Spleen (tissue), 11 donors: ENCODE measurements at regions not wholly inside any gene's neighbourhood (a gene's known extent, or its start where the extent isn't known, plus 50 kb on each side); places are given as distances from the start of the nearest gene placed in this dataset.

Source experiments
- DNase-seq: peaks from one replicate; pipeline ENCODE4 v3.0.0-alpha.2; 2020
- H3K27ac ChIP-seq, 8 donors: fragments of 200-600 bp; sonication (generic) in 7 of 8; 1 replicate in 4 of 8; 2 replicates in 4 of 8; pipeline versions ENCODE4 v1.5.0 to v1.8.0; 2016 to 2021; ENCODE audit warnings: inconsistent platforms in 4 of 8, mild to moderate bottlenecking in 4 of 8, moderate library complexity in 1 of 8
- H3K27me3 ChIP-seq, 7 donors: fragments of 200-600 bp; sonication (generic) in 6 of 7; replicated peaks in 1 of 7; 1 replicate in 4 of 7; 2 replicates in 3 of 7; pipeline versions ENCODE4 v1.5.0 to v1.8.0; 2016 to 2021; ENCODE audit warnings: inconsistent platforms in 3 of 7, mild to moderate bottlenecking in 1 of 7
- H3K36me3 ChIP-seq, 6 donors: fragments of 200-600 bp; sonication (generic) in 5 of 6; 1 replicate in 4 of 6; 2 replicates in 2 of 6; pipeline versions ENCODE4 v1.5.0 to v1.8.0; 2016 to 2021; ENCODE audit warnings: inconsistent platforms in 2 of 6
- H3K4me1 ChIP-seq, 6 donors: fragments of 200-600 bp; sonication (generic) in 5 of 6; 1 replicate in 3 of 6; 2 replicates in 3 of 6; pipeline versions ENCODE4 v1.5.0 to v1.8.0; 2016 to 2021; ENCODE audit warnings: inconsistent platforms in 3 of 6
- H3K4me3 ChIP-seq, 8 donors: fragments of 200-600 bp; sonication (generic) in 7 of 8; 1 replicate in 4 of 8; 2 replicates in 4 of 8; pipeline versions ENCODE4 v1.5.0 to v1.8.0; 2016 to 2021; ENCODE audit warnings: inconsistent platforms in 4 of 8, mild to moderate bottlenecking in 4 of 8, moderate library complexity in 2 of 8
- H3K9me3 ChIP-seq, 8 donors: fragments of 200-600 bp; sonication (generic) in 7 of 8; 1 replicate in 4 of 8; 2 replicates in 4 of 8; pipeline versions ENCODE4 v1.5.0 to v1.8.0; 2016 to 2021; ENCODE audit warnings: inconsistent platforms in 4 of 8
- POLR2A ChIP-seq, 3 donors: fragments of 450-650 bp; IDR thresholded peaks; one replicate each; pipeline ENCODE4 v1.5.1; 2017; ENCODE audit warnings: antibody characterized with exemption in 3 of 3, mild to moderate bottlenecking in 1 of 3
- POLR2AphosphoS5 ChIP-seq, 3 donors: sonication (generic); formaldehyde crosslinking; IDR thresholded peaks; one replicate each; pipeline ENCODE4 v1.5.1; 2017; ENCODE audit warnings: antibody characterized with exemption in 3 of 3
- whole genome bisulfite sequencing, 5 donors: extraction: QIAGEN DNeasy Blood & Tissue Kit in 3 of 5; methylation state at CpG; one replicate each; pipeline versions ENCODE4 v1.1.5 to v1.1.7; 2013 to 2018; 5-methylcytosine and 5-hydroxymethylcytosine counted together
- intact Hi-C: fragments of 100-400 bp; cut with DNase I; formaldehyde crosslinking; loops from one replicate; pipeline ENCODE4 v1.15.0; 2023; ENCODE audit warnings: low total_unique reads
- TF ChIP-seq, protein P1 (sequence below), 11 experiments: fragments of 200-600 bp in 7 of 11; fragments of 450-650 bp in 4 of 11; sonication (generic) in 4 of 11; IDR thresholded peaks in 8 of 11; conservative IDR thresholded peaks in 3 of 11; 1 replicate in 7 of 11; 2 replicates in 4 of 11; pipeline versions ENCODE4 v1.4.0 to v1.8.0; 2016 to 2021; ENCODE audit warnings: antibody characterized with exemption in 11 of 11, inconsistent platforms in 4 of 11, mild to moderate bottlenecking in 1 of 11
- donor health status: healthy with polysubstance abuse.
- donor health status: DM: no; HTN: no; CAD: no; lungs with moderate emphysema.
- donor health status: DM: no; HTN: no; CAD: no.
- donor health status: Bipolar disorder and iron deficiency.
- donor health status: healthy.
- donor health status: DM: no; HTN: no; CAD: no.
- donor health status: DM: yes; HTN: yes; CAD: no.

GRCh38 chr5:39880985-39881384, 456.2 kb upstream of the DAB2 start:
- TF ChIP-seq POLR2AphosphoS5 (IDR thresholded peaks at IDR 0.05): no peak
- TF ChIP-seq, protein P1, sequence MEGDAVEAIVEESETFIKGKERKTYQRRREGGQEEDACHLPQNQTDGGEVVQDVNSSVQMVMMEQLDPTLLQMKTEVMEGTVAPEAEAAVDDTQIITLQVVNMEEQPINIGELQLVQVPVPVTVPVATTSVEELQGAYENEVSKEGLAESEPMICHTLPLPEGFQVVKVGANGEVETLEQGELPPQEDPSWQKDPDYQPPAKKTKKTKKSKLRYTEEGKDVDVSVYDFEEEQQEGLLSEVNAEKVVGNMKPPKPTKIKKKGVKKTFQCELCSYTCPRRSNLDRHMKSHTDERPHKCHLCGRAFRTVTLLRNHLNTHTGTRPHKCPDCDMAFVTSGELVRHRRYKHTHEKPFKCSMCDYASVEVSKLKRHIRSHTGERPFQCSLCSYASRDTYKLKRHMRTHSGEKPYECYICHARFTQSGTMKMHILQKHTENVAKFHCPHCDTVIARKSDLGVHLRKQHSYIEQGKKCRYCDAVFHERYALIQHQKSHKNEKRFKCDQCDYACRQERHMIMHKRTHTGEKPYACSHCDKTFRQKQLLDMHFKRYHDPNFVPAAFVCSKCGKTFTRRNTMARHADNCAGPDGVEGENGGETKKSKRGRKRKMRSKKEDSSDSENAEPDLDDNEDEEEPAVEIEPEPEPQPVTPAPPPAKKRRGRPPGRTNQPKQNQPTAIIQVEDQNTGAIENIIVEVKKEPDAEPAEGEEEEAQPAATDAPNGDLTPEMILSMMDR (IDR thresholded peaks at IDR 0.05 in 8 of 11, conservative IDR thresholded peaks at IDR 0.05 in 3 of 11): no peak
- no peak for TF ChIP-seq POLR2A (IDR thresholded peaks at IDR 0.05)
- intact Hi-C loops: no loop called here
- H3K9me3 ChIP-seq: no peaks in the 10 kb centered on the region
- no peaks in the 10 kb centered on the region for H3K4me1 ChIP-seq
- H3K27me3 ChIP-seq: no peaks in the 10 kb centered on the region
- no peak overlapping the region for H3K27ac ChIP-seq
- no peak overlapping the region for H3K4me3 ChIP-seq
- H3K36me3 ChIP-seq: no peaks in the 10 kb centered on the region
- DNase-seq: no peak

GRCh38 chr5:39877479-39877878, 452.7 kb upstream of the DAB2 start:
- TF ChIP-seq POLR2AphosphoS5 (IDR thresholded peaks at IDR 0.05): no peak
- no peak for TF ChIP-seq POLR2A (IDR thresholded peaks at IDR 0.05)
- TF ChIP-seq, protein P1 (IDR thresholded peaks at IDR 0.05 in 8 of 11, conservative IDR thresholded peaks at IDR 0.05 in 3 of 11): no peak
- H3K36me3 ChIP-seq: no peaks in the 10 kb centered on the region
- no peak for DNase-seq
- no peaks in the 10 kb centered on the region for H3K4me1 ChIP-seq
- H3K27me3 ChIP-seq: no peaks in the 10 kb centered on the region
- H3K4me3 ChIP-seq: no peak overlapping the region
- intact Hi-C loops: no loop called here
- no peaks in the 10 kb centered on the region for H3K9me3 ChIP-seq
- H3K27ac ChIP-seq: no peak overlapping the region
- WGBS, 5 donors: 88 to 97% (median 93%) methylated on average over 3 of the region's 3 CpGs

DNA sequence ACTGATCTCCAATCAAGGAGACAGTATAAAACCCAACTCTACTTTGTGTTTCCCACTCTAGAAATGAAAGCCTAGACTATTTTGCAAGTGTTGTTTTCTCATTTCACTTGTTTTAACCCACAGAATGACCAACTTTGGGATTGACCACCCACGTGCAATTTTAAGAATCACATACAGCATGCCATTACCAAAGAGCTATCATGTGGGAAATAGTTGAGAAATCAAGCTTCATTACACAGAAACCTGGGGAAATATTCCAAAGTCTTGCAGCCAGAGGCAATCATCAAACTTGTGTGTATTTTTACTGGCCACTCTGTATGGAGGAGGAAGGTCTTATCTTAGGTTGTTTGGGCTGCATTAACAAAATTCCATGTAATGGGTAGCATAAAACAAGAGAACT, 451.4 kb upstream of the DAB2 start:
- H3K27me3 ChIP-seq: no peaks in the 10 kb centered on the region
- no peak overlapping the region for H3K4me3 ChIP-seq
- H3K27ac ChIP-seq: no peak overlapping the region
- H3K36me3 ChIP-seq: no peaks in the 10 kb centered on the region
- H3K4me1 ChIP-seq: no peaks in the 10 kb centered on the region
- TF ChIP-seq POLR2AphosphoS5 (IDR thresholded peaks at IDR 0.05): no peak
- TF ChIP-seq, protein P1 (IDR thresholded peaks at IDR 0.05 in 8 of 11, conservative IDR thresholded peaks at IDR 0.05 in 3 of 11): no peak
- TF ChIP-seq POLR2A (IDR thresholded peaks at IDR 0.05): no peak
- intact Hi-C loops: no loop called here
- no peak for DNase-seq
- 58 to 73% (median 60%) methylated on average over 1 of the region's 1 CpG for WGBS, 5 donors
- peaks cover 0 to 3% (median under 1%) of the 10 kb centered on the region in 8 donors for H3K9me3 ChIP-seq

GRCh38 chr5:39870137-39870536, 445.4 kb upstream of the DAB2 start:
- no peak overlapping the region for H3K27ac ChIP-seq
- no peak overlapping the region for H3K4me3 ChIP-seq
- H3K36me3 ChIP-seq: no peaks in the 10 kb centered on the region
- H3K4me1 ChIP-seq: no peaks in the 10 kb centered on the region
- TF ChIP-seq POLR2A (IDR thresholded peaks at IDR 0.05): no peak
- TF ChIP-seq, protein P1 (IDR thresholded peaks at IDR 0.05 in 8 of 11, conservative IDR thresholded peaks at IDR 0.05 in 3 of 11): no peak
- no peak for TF ChIP-seq POLR2AphosphoS5 (IDR thresholded peaks at IDR 0.05)
- peaks cover 0 to 23% (median 18%) of the 10 kb centered on the region in 8 donors for H3K9me3 ChIP-seq
- no peak for DNase-seq
- intact Hi-C loops: no loop called here
- H3K27me3 ChIP-seq: no peaks in the 10 kb centered on the region
